ENCODE measurements at regions not wholly inside any gene's neighbourhood (a gene's known extent, or its start where the extent isn't known, plus 50 kb on each side); places are given as distances from the start of the nearest gene placed in this dataset.
"Not testable (repeated sequence)": the region's sequence is repeated elsewhere in the genome, so short reads cannot be mapped to it uniquely, and the experiment has no call there.

GRCh38 chr10:8688881-8689280 lies 634.4 kb downstream of the GATA3 start:
- no peak for DNase-seq (ENCODE audit: low read depth in 2 of 2)

GRCh38 chr10:8691498-8692017 lies 637.1 kb downstream of the GATA3 start:
- DNase-seq (ENCODE audit: low read depth in 2 of 2) = no peak

GRCh38 chr10:8693635-8694034 lies 639.1 kb downstream of the GATA3 start:
- not testable (repeated sequence) for DNase-seq (ENCODE audit: low read depth in 2 of 2)

GRCh38 chr10:8696746-8697145 lies 642.3 kb downstream of the GATA3 start:
- DNase-seq (ENCODE audit: low read depth in 2 of 2) = no peak

- no peak for DNase-seq (ENCODE audit: low read depth in 2 of 2)
Measured at GRCh38 chr10:8700689-8701088, 646.2 kb downstream of the GATA3 start.

- no peak for DNase-seq (ENCODE audit: low read depth in 2 of 2)
Measured at GRCh38 chr10:8702181-8702580, 647.7 kb downstream of the GATA3 start.

GRCh38 chr10:8705415-8705814 lies 650.9 kb downstream of the GATA3 start:
- DNase-seq (ENCODE audit: low read depth in 2 of 2) = no peak

GRCh38 chr10:8712656-8713055 lies 658.2 kb downstream of the GATA3 start:
- DNase-seq (ENCODE audit: low read depth in 2 of 2) = no peak

- DNase-seq (ENCODE audit: low read depth in 2 of 2) = no peak
Measured at GRCh38 chr10:8719971-8720370, 665.5 kb downstream of the GATA3 start.

- no peak for DNase-seq (ENCODE audit: low read depth in 2 of 2)
Measured at GRCh38 chr10:8721650-8722049, 667.2 kb downstream of the GATA3 start.

- no peak for DNase-seq (ENCODE audit: low read depth in 2 of 2)
Measured at GRCh38 chr10:8722835-8723234, 668.3 kb downstream of the GATA3 start.

- no peak for DNase-seq (ENCODE audit: low read depth in 2 of 2)
Measured at GRCh38 chr10:8725343-8725742, 670.9 kb downstream of the GATA3 start.

- DNase-seq (ENCODE audit: low read depth in 2 of 2) = no peak
Measured at GRCh38 chr10:8726084-8726778, 671.7 kb downstream of the GATA3 start.

- DNase-seq (ENCODE audit: low read depth in 2 of 2) = no peak
Measured at GRCh38 chr10:8726779-8727084, 672.2 kb downstream of the GATA3 start.

GRCh38 chr10:8731121-8732095 lies 676.9 kb downstream of the GATA3 start:
- DNase-seq (ENCODE audit: low read depth in 2 of 2) = no peak

- DNase-seq (ENCODE audit: low read depth in 2 of 2) = no peak
Measured at GRCh38 chr10:8738987-8739386, 684.5 kb downstream of the GATA3 start.

GRCh38 chr10:8752146-8752843 lies 697.8 kb downstream of the GATA3 start:
- DNase-seq (ENCODE audit: low read depth in 2 of 2) = no peak

GRCh38 chr10:8758029-8758428 lies 703.5 kb downstream of the GATA3 start:
- no peak for DNase-seq (ENCODE audit: low read depth in 2 of 2)

- no peak for DNase-seq (ENCODE audit: low read depth in 2 of 2)
Measured at GRCh38 chr10:8766899-8767298, 712.4 kb downstream of the GATA3 start.

- no peak for DNase-seq (ENCODE audit: low read depth in 2 of 2)
Measured at GRCh38 chr10:8767591-8767990, 713.1 kb downstream of the GATA3 start.

GRCh38 chr10:8768341-8768740 lies 713.9 kb downstream of the GATA3 start:
- no peak for DNase-seq (ENCODE audit: low read depth in 2 of 2)

GRCh38 chr10:8768852-8769251 lies 714.4 kb downstream of the GATA3 start:
- DNase-seq (ENCODE audit: low read depth in 2 of 2) = no peak
